ENCODE measurements at regions not wholly inside any gene's neighbourhood (a gene's known extent, or its start where the extent isn't known, plus 50 kb on each side); places are given as distances from the start of the nearest gene placed in this dataset.

DNA sequence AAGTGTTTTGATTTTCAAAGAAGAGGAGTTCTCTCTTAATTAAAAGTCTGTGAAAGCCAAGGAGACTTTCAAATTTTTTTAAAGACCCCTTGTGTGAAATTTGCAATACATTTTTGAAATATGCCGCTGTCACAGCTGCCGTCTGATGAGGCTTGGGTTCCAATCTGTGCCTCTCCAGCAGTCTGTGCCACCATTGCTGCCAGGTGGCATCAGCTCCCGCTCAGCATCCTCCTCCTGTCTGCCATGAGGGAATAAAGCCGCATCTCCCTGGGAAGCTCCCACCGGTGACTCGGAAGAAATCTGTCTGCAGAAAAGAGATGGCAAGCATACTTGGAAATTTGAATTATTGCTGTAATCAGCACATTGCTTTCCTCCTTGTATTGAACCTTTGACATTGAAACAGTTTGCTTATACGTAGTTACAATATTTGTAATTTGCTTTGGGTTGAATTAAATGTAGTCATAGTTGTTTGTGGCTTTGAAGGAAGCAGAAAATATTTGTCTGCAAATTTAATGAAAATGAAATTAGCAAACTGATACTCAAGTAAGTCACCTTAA, 145.7 kb upstream of the SNX2 start:
- ATAC-seq (no peak), FAIRE-seq (no peak), DNase-seq (ENCODE audit: extremely low read depth in 1 of 4, low spot score in 3 of 4) (no peak)
- intact Hi-C loops (cut with micrococcal nuclease), result no loop called here
- Histone ChIP-seq H3K9me3 (replicated peaks; ENCODE audit: control insufficient read depth, insufficient read depth, low read depth, low read length) (no peaks in the 10 kb centered on the region), H3K79me2 (ENCODE audit: control insufficient read depth, insufficient read depth, low read length) (no peaks in the 10 kb centered on the region), H3K27me3 (ENCODE audit: control insufficient read depth in 2 of 2, insufficient read depth in 2 of 2, low read length in 2 of 2) (peaks cover 0 to 2% of the 10 kb centered on the region in 2 experiments; a peak in 3 of 5 replicates), H3K9ac (ENCODE audit: insufficient read depth in 1 of 2, low read depth in 2 of 2, low read length in 2 of 2) (no peak overlapping the region), H2AFZ (ENCODE audit: low read depth, low read length) (no peak overlapping the region), H3K36me3 (ENCODE audit: control insufficient read depth, insufficient read depth, low read length) (no peaks in the 10 kb centered on the region), H3K4me1 (replicated peaks in 1 of 2; ENCODE audit: control insufficient read depth in 2 of 2, insufficient read depth in 2 of 2, low read length in 2 of 2) (no peaks in the 10 kb centered on the region), H3K27ac (ENCODE audit: extremely low read depth, low read depth, low read length) (no peak overlapping the region), H3K4me3 (no peak overlapping the region), H3K4me2 (ENCODE audit: insufficient read depth, low read length) (no peak overlapping the region), H3K9me1 (ENCODE audit: control insufficient read depth, insufficient read depth, low read length) (no peaks in the 10 kb centered on the region), H4K20me1 (replicated peaks; ENCODE audit: control insufficient read depth, insufficient read depth, low read length) (no peaks in the 10 kb centered on the region)
- 0% methylated on average over 5 of the region's 7 CpGs for WGBS (ENCODE audit: insufficient coverage, low coverage, missing lambda C conversion rate)
- ChIA-PET POLR2A (no interaction called here), CTCF (ENCODE audit: low intra/inter-chr PET ratio) (no interaction called here)
- no TSS peak for BruUV-seq (replicated peaks)
- in situ Hi-C loops (cut with MboI), result no loop called here
- TF ChIP-seq ZNF778 (CRISPR knock-in tag; IDR thresholded peaks at IDR 0.05), result no peak
- no peak for TF ChIP-seq HDAC8 (tag; IDR thresholded peaks at IDR 0.05)
- no peak for TF ChIP-seq RBM25 (IDR thresholded peaks at IDR 0.05; ENCODE audit: low read depth, low read length, severe bottlenecking)
- no peak for TF ChIP-seq RNF2 (IDR thresholded peaks at IDR 0.05)
- no peak for TF ChIP-seq PHF20 (IDR thresholded peaks at IDR 0.05; ENCODE audit: partially characterized antibody)
- TF ChIP-seq, protein P1, sequence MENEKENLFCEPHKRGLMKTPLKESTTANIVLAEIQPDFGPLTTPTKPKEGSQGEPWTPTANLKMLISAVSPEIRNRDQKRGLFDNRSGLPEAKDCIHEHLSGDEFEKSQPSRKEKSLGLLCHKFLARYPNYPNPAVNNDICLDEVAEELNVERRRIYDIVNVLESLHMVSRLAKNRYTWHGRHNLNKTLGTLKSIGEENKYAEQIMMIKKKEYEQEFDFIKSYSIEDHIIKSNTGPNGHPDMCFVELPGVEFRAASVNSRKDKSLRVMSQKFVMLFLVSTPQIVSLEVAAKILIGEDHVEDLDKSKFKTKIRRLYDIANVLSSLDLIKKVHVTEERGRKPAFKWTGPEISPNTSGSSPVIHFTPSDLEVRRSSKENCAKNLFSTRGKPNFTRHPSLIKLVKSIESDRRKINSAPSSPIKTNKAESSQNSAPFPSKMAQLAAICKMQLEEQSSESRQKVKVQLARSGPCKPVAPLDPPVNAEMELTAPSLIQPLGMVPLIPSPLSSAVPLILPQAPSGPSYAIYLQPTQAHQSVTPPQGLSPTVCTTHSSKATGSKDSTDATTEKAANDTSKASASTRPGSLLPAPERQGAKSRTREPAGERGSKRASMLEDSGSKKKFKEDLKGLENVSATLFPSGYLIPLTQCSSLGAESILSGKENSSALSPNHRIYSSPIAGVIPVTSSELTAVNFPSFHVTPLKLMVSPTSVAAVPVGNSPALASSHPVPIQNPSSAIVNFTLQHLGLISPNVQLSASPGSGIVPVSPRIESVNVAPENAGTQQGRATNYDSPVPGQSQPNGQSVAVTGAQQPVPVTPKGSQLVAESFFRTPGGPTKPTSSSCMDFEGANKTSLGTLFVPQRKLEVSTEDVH (IDR thresholded peaks at IDR 0.05; ENCODE audit: low read depth, partially characterized antibody), result no peak
- TF ChIP-seq HCFC1 (IDR thresholded peaks at IDR 0.05; ENCODE audit: low read depth, low read length), result no peak
- TF ChIP-seq, protein P2, sequence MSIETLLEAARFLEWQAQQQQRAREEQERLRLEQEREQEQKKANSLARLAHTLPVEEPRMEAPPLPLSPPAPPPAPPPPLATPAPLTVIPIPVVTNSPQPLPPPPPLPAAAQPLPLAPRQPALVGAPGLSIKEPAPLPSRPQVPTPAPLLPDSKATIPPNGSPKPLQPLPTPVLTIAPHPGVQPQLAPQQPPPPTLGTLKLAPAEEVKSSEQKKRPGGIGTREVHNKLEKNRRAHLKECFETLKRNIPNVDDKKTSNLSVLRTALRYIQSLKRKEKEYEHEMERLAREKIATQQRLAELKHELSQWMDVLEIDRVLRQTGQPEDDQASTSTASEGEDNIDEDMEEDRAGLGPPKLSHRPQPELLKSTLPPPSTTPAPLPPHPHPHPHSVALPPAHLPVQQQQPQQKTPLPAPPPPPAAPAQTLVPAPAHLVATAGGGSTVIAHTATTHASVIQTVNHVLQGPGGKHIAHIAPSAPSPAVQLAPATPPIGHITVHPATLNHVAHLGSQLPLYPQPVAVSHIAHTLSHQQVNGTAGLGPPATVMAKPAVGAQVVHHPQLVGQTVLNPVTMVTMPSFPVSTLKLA (conservative IDR thresholded peaks at IDR 0.05), result no peak
- TF ChIP-seq, protein P3, sequence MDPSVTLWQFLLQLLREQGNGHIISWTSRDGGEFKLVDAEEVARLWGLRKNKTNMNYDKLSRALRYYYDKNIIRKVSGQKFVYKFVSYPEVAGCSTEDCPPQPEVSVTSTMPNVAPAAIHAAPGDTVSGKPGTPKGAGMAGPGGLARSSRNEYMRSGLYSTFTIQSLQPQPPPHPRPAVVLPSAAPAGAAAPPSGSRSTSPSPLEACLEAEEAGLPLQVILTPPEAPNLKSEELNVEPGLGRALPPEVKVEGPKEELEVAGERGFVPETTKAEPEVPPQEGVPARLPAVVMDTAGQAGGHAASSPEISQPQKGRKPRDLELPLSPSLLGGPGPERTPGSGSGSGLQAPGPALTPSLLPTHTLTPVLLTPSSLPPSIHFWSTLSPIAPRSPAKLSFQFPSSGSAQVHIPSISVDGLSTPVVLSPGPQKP (CRISPR knock-in tag; IDR thresholded peaks at IDR 0.05), result no peak
- no peak for TF ChIP-seq TAF1 (IDR thresholded peaks at IDR 0.05; ENCODE audit: control insufficient read depth, extremely low read depth, insufficient read depth, low read length, severe bottlenecking)
- TF ChIP-seq OTX1 (CRISPR knock-in tag; IDR thresholded peaks at IDR 0.05), result no peak
- TF ChIP-seq, protein P4, sequence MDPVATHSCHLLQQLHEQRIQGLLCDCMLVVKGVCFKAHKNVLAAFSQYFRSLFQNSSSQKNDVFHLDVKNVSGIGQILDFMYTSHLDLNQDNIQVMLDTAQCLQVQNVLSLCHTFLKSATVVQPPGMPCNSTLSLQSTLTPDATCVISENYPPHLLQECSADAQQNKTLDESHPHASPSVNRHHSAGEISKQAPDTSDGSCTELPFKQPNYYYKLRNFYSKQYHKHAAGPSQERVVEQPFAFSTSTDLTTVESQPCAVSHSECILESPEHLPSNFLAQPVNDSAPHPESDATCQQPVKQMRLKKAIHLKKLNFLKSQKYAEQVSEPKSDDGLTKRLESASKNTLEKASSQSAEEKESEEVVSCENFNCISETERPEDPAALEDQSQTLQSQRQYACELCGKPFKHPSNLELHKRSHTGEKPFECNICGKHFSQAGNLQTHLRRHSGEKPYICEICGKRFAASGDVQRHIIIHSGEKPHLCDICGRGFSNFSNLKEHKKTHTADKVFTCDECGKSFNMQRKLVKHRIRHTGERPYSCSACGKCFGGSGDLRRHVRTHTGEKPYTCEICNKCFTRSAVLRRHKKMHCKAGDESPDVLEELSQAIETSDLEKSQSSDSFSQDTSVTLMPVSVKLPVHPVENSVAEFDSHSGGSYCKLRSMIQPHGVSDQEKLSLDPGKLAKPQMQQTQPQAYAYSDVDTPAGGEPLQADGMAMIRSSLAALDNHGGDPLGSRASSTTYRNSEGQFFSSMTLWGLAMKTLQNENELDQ (CRISPR knock-in tag; IDR thresholded peaks at IDR 0.05; ENCODE audit: borderline replicate concordance), result no peak
- TF ChIP-seq PCBP1 (IDR thresholded peaks at IDR 0.05; ENCODE audit: low read depth, low read length, poor library complexity, severe bottlenecking), result no peak
- TF ChIP-seq ZNF830 (CRISPR knock-in tag; IDR thresholded peaks at IDR 0.05), result no peak
- TF ChIP-seq U2AF1 (optimal IDR thresholded peaks at IDR 0.05; ENCODE audit: low read depth, low read length), result no peak
- no peak for TF ChIP-seq ZNF766 (CRISPR knock-in tag; conservative IDR thresholded peaks at IDR 0.05)
